ENCODE measurements at regions not wholly inside any gene's neighbourhood (a gene's known extent, or its start where the extent isn't known, plus 50 kb on each side); places are given as distances from the start of the nearest gene placed in this dataset.

GRCh38 chr7:51458693-51459092 is 142.1 kb upstream of the COBL start:
- Histone ChIP-seq H3K9me3 (ENCODE audit: insufficient read depth in 2 of 2, low read depth in 1 of 2, low read length in 1 of 2) (no peaks in the 10 kb centered on the region), H3K4me3 (ENCODE audit: extremely low read depth in 1 of 4, insufficient read depth in 2 of 4, low read depth in 3 of 4, low read length in 4 of 4) (no peak overlapping the region), H2BK120ac (replicated peaks; ENCODE audit: low read depth, low read length) (no peak overlapping the region), H3K27me3 (replicated peaks in 1 of 4; ENCODE audit: control insufficient read depth in 3 of 4, extremely low read depth in 1 of 4, insufficient read depth in 3 of 4, low read length in 3 of 4) (no peaks in the 10 kb centered on the region), H3K9ac (replicated peaks in 1 of 4; ENCODE audit: extremely low read depth in 1 of 4, low read depth in 3 of 4, low read length in 3 of 4) (no peak overlapping the region), H2BK12ac (ENCODE audit: low read depth, low read length) (no peak overlapping the region), H2BK15ac (ENCODE audit: low read length) (no peak overlapping the region), H3K4ac (replicated peaks; ENCODE audit: insufficient read length, low read depth, low read length) (no peak overlapping the region), H2BK20ac (ENCODE audit: low read length) (no peak overlapping the region), H4K5ac (ENCODE audit: insufficient read length, low read depth, low read length) (no peak overlapping the region), H2BK5ac (ENCODE audit: low read depth, low read length) (no peak overlapping the region), H3K36me3 (ENCODE audit: control insufficient read depth in 2 of 4, insufficient read depth in 4 of 4, low read length in 3 of 4) (no peaks in the 10 kb centered on the region), H4K8ac (ENCODE audit: extremely low read depth, insufficient read depth, low read length) (no peak overlapping the region), H3K79me1 (ENCODE audit: low read depth, low read length) (no peaks in the 10 kb centered on the region), H3K23me2 (ENCODE audit: low read depth, low read length) (no peaks in the 10 kb centered on the region), H2AK5ac (ENCODE audit: low read depth, low read length) (no peak overlapping the region), H4K91ac (replicated peaks; ENCODE audit: insufficient read length, low read length) (no peak overlapping the region), H3K56ac (replicated peaks; ENCODE audit: insufficient read length, low read depth, low read length) (no peak overlapping the region), H3K4me2 (ENCODE audit: insufficient read depth in 1 of 2, low read depth in 2 of 2, low read length in 2 of 2) (no peak overlapping the region), H3K79me2 (ENCODE audit: control insufficient read depth in 1 of 2, insufficient read depth in 2 of 2, low read length in 2 of 2) (no peaks in the 10 kb centered on the region), H3K4me1 (replicated peaks in 1 of 4; ENCODE audit: control insufficient read depth in 3 of 4, insufficient read depth in 4 of 4, low read length in 3 of 4) (peaks cover 0 to 4% (median 0%) of the 10 kb centered on the region in 4 experiments; a peak in 3 of 7 replicates), H3K27ac (ENCODE audit: low read depth, low read length) (no peak overlapping the region), H3K18ac (ENCODE audit: extremely low read depth, low read length) (no peak overlapping the region), H4K20me1 (replicated peaks in 1 of 2; ENCODE audit: control insufficient read depth in 1 of 2, insufficient read depth in 2 of 2, low read length in 2 of 2) (no peaks in the 10 kb centered on the region), H3K23ac (ENCODE audit: insufficient read length) (no peak overlapping the region), H2AFZ (ENCODE audit: low read length) (no peak overlapping the region), H3K14ac (ENCODE audit: insufficient read length) (no peak overlapping the region)
- WGBS, 2 experiments (ENCODE audit: extremely low coverage in 1 of 2, insufficient coverage in 1 of 2, insufficient read length in 1 of 2, insufficient replicate concordance in 2 of 2, low coverage in 1 of 2, low lambda C conversion rate in 2 of 2, missing lambda C conversion rate in 1 of 2) = 81% methylated on average over 4 of the region's 4 CpGs; no CpG with 5 or more reads in 1 of the 2 experiments
- ChIA-PET CTCF (ENCODE audit: partially characterized antibody) (interaction anchor here (1.2 to 2.9 kb wide), 4 partner anchors 8 to 14 kb away, joined by 3 to 15 read pairs (median 6); no protein-coding TSS in a partner anchor), POLR2A (ENCODE audit: partially characterized antibody) (no interaction called here)
- FAIRE-seq (no peak), DNase-seq (ENCODE audit: low read depth in 1 of 2, low spot score in 2 of 2) (no peak)
- TF ChIP-seq HDAC2 (IDR thresholded peaks at IDR 0.05; ENCODE audit: borderline replicate concordance in 1 of 2, low read depth in 2 of 2, low read length in 2 of 2) (no peak), SIN3A (conservative IDR thresholded peaks at IDR 0.05 in 1 of 2, IDR thresholded peaks at IDR 0.05 in 1 of 2; ENCODE audit: low read depth in 1 of 2, low read length in 2 of 2) (no peak), CEBPB (IDR thresholded peaks at IDR 0.05; ENCODE audit: low read depth, low read length) (no peak), SIRT6 (IDR thresholded peaks at IDR 0.05; ENCODE audit: low read length) (no peak), CREB1 (IDR thresholded peaks at IDR 0.05) (no peak), BRCA1 (IDR thresholded peaks at IDR 0.05; ENCODE audit: low read depth, low read length) (no peak), TCF12 (IDR thresholded peaks at IDR 0.05; ENCODE audit: low read depth, low read length) (no peak), SP2 (IDR thresholded peaks at IDR 0.05; ENCODE audit: low read length) (no peak), SP4 (IDR thresholded peaks at IDR 0.05; ENCODE audit: low read length) (no peak), CTCF (IDR thresholded peaks at IDR 0.05; ENCODE audit: control extremely low read depth in 1 of 3, insufficient read depth in 1 of 3, low read depth in 1 of 3, low read length in 3 of 3) (no peak), EP300 (IDR thresholded peaks at IDR 0.05; ENCODE audit: borderline replicate concordance in 1 of 2, low read depth in 2 of 2, low read length in 2 of 2) (no peak), MAFK (IDR thresholded peaks at IDR 0.05; ENCODE audit: low read depth, low read length) (no peak), BACH1 (IDR thresholded peaks at IDR 0.05; ENCODE audit: low read length) (no peak)

All from H1 (cell line).